ENCODE measurements at regions not wholly inside any gene's neighbourhood (a gene's known extent, or its start where the extent isn't known, plus 50 kb on each side); places are given as distances from the start of the nearest gene placed in this dataset.

- TF ChIP-seq POLR2A (IDR thresholded peaks at IDR 0.05) (no peak), POLR2AphosphoS5 (IDR thresholded peaks at IDR 0.05) (no peak)
Observed at GRCh38 chr12:97813301-97813700, 350.7 kb downstream of the RMST start.

Data from stomach (tissue), 4 donors.